GM19397 (cell line): ENCODE measurements at regions not wholly inside any gene's neighbourhood (a gene's known extent, or its start where the extent isn't known, plus 50 kb on each side); places are given as distances from the start of the nearest gene placed in this dataset.
"Not testable (repeated sequence)": the region's sequence is repeated elsewhere in the genome, so short reads cannot be mapped to it uniquely, and the experiment has no call there.

Source experiments
- ATAC-seq: cut with Tn5 transposase; IDR thresholded peaks from one replicate; pipeline ENCODE4 v1.9.1; 2021; ENCODE audit warnings: mild to moderate bottlenecking, moderate library complexity; ENCODE audit not compliant: unreplicated experiment

DNA sequence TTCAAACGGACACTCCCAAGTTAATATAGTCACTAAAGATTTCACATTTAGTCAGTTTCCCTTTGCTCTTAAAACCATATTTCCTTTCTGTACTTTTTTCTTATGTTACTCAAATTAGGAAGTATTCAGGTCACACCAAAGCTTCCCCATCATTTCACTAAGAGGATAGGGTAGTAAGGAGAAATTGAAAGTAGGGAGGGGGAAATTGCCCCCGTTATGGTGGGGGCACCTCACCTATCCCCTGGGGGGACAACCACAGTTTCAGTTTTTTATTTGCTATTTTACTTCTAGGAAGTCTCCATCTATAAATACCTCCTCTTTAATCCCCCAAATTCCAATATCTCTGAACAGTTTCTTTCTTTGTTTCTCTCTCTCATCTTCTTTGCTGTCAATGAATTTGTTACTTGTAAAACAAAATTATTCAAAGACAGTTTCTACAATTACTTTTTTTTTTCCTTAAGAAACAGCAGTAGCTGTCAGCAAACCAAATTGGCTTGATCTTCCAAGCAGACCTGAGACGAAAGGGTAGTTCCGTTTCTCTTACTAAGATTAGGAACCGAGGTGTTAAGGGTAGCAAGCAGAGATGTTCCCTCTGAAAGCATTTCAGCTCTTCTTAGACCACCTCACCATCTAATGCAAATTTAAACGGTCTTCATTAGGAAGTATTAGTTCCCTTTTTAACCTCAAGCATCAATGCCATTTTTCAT lies 160.2 kb upstream of the KLF3 start:
- ATAC-seq: peak; percentile 79

DNA sequence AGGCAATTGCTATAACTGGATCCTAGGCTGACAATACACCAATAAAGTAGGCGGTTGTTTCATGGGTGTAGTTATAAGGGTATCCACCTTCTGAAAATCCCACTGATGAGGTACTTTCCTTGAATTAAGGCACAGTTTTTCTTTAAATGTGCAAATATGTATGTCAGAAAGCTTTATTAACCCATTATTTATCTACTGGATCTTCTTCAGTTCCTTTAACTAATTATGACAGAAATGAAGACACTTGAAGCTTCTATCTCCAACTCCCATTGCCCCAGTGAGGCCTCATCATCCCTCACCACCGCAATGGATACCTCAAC lies 159.6 kb upstream of the KLF3 start:
- no peak for ATAC-seq

GRCh38 chr4:38509551-38509950 lies 154.4 kb upstream of the KLF3 start:
- peak; percentile 40 for ATAC-seq

GRCh38 chr4:38510201-38510600 lies 153.8 kb upstream of the KLF3 start:
- ATAC-seq: no peak

DNA sequence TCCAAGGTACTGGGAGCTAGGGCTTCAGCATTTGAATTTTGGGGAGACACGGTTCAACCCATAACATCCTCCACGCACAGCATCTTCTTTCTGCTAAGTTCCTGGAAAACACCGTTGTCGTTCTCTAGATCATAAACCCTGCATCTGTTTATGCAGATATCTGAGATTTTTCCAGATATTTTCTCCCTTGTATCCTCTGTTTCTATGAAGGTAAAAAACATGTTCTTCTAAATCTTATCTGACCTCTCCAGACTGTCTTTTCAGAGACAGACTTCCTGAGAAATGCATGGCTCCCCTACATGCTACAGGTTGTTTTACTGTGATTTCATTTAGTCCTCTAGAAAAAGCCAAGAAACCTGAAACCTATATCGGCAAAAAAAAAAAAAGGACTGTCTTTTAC lies 152.3 kb upstream of the KLF3 start:
- no peak for ATAC-seq

- ATAC-seq: no peak
Observed at GRCh38 chr4:38512840-38513239, 151.2 kb upstream of the KLF3 start.

- ATAC-seq: no peak
Observed at GRCh38 chr4:38514465-38515146, 149.4 kb upstream of the KLF3 start.

DNA sequence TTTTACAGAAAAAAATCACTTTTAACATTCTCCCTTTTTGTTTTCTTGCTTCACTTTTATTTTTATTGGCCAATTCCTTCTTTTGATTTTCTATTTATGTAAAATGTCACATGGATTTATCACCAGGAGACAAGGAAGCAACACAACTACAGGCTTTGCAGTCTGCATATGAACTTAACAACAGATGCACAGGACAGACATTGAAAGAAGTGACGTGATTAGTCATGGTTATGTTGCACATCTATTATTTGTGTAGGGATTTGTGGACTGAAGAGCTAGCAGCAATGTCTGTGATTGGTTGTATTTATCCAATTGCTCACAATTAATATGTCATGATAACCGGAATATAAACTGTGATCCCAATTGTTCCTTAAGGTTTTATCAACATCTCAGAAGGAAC lies 147.8 kb upstream of the KLF3 start:
- no peak for ATAC-seq

DNA sequence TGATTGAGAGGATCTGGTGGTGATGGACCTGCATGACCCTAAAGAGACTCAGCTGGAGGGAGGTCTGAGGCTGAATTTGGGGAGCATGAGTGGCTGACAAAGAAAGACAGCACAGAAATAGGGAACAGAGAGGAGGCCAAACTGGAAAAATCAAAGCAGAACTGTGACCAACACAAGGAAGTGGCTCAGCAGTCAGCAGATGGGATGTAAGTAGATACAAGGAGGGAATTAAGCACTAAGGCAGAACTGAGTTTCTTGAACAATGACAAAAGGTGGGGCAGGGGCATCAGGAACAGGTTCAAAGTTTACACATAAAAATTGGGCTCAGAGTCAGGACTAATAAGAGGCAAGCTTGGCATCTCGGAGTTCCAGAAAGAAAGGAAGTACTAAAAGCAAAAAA lies 144.3 kb upstream of the KLF3 start:
- no peak for ATAC-seq

GRCh38 chr4:38523054-38523453 lies 140.9 kb upstream of the KLF3 start:
- no peak for ATAC-seq

- peak; percentile 94 for ATAC-seq
Observed at GRCh38 chr4:38523524-38524448, 140.2 kb upstream of the KLF3 start.

GRCh38 chr4:38526412-38526811 lies 137.6 kb upstream of the KLF3 start:
- no peak for ATAC-seq

DNA sequence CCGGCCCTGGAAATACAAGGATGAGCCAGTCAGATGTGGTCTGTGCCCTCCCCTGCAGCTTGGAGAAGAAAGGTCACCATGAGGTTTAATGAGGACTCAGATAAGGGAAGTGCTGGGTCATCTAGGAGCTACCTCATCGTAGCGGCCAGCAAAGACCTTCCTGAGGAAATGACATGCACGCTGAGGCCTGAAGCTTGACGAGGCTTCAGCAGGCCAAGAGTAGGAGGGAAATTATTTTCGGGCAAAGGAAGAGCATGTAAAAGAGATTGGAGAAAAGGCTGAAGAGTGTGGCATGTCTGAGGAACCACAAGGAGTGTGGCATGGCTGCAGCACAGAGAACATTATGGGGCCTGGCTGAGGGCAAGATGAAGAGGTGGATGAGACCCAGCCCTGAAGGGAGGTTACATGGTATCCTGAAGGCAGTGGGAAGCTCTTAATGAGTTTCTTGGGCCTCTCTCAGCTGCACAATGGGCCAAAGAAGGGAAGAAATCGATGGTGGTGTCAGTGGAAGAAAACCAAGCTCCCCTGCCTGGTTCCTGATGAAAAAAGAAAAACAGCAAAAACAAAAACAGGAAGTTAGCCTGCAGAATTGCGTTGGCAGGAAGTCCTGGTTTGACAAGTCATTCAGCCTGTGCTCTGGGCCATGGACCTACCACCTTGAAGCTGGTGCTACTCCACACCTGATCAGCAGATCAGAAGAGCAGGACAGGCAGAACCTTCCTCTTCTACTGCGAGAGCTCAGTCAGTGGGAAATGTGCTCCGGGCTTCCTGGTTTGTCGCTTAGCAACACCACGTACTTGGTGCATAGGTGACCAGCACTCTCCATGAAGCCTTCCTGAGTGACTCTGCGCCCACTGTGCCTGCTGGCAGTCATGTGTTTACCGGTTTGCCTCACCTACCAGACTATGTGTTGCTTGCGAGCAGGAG lies 134.5 kb upstream of the KLF3 start:
- peak; percentile 82 for ATAC-seq

DNA sequence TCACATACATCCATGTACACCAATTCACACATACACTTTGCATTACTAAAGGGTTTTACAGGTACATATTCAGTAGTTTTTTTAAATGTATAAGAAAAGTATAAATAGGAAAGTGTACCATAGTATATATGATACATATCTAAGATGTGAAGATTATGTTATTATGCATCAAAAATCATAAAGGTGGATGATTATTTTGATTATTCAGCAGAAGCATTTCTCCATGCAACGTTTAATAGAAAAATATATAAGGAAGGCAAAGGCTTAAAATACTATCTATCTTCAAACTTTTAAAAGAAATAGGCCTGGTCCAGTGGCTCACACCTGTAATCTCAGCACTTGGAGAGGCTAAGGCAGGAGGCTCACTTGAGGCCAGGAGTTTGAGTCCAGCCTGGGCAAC lies 133.5 kb upstream of the KLF3 start:
- no peak for ATAC-seq

GRCh38 chr4:38531141-38531727 lies 132.8 kb upstream of the KLF3 start:
- ATAC-seq: no peak

- ATAC-seq: no peak
Observed at GRCh38 chr4:38532908-38533499, 131.0 kb upstream of the KLF3 start.

GRCh38 chr4:38534344-38535045 lies 129.5 kb upstream of the KLF3 start:
- no peak for ATAC-seq

- not testable (repeated sequence) for ATAC-seq
Observed at GRCh38 chr4:38535071-38535470, 128.9 kb upstream of the KLF3 start.

- ATAC-seq: no peak
Observed at GRCh38 chr4:38535717-38536116, 128.3 kb upstream of the KLF3 start.
